HG03558 (cell line): ENCODE measurements at regions not wholly inside any gene's neighbourhood (a gene's known extent, or its start where the extent isn't known, plus 50 kb on each side); places are given as distances from the start of the nearest gene placed in this dataset.
"Not testable (repeated sequence)": the region's sequence is repeated elsewhere in the genome, so short reads cannot be mapped to it uniquely, and the experiment has no call there.

Experiments used
- ATAC-seq: cut with Tn5 transposase; IDR thresholded peaks from one replicate; pipeline ENCODE4 v1.9.1; 2021; ENCODE audit warnings: moderate number of reproducible peaks; ENCODE audit not compliant: unreplicated experiment; ENCODE audit errors: extremely low read depth

DNA sequence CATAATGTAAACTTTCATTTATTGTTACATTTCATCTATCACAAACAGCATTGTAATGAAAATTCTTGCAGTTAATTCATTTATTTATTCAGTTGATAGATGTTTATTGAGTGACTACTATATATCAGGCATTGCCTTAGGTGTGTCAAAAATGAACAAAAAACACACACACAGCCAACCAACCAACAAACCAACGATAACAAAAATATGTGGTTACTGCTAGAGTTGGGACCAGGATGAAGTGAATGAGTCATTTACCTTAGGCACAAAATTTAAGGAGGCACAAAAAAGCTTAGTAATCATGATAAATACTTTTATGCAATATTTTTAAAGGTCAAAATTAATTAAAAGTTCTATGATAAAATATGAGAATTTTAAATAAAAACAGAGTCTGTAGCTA is 223.4 kb downstream of the CSNK1G3 start:
- no peak for ATAC-seq

DNA sequence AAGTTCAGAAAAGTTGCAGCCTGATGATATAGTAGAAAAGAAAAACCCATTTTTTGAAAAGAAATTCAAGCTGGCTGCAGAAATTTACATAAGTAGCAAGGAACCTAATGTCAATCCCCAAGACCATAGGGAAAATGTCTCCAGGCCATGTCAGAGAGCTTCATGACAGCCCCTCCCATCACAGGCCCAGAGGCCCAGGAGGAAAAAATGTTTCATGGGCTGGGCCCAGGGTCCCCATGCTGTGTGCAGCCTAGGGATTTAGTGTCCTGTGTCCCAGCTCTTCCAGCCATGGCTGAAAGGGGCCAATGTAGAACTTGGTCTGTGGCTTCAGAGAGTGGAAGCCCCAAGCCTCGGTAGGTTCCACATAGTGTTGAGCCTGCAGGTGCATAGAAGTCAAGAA is 220.3 kb downstream of the CSNK1G3 start:
- ATAC-seq = no peak

DNA sequence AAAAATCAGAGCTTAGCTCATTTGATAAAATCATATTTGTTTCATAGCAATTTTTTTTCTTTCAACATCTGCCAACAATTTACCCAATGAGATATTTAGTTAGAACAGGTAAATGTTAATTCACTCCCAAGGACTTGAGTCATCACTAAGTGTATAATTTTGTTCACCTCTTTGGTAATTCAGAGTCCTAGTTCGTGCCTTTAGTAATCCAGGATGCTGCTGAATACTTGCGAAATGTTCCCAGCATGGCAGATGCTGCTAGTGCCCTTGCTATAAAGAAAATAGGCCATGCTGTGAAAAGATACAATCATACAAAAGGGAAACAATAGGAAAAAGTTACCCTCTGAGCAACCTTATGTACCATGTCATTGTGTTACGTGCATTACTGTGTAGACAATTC is 210.5 kb downstream of the CSNK1G3 start:
- ATAC-seq = no peak

DNA sequence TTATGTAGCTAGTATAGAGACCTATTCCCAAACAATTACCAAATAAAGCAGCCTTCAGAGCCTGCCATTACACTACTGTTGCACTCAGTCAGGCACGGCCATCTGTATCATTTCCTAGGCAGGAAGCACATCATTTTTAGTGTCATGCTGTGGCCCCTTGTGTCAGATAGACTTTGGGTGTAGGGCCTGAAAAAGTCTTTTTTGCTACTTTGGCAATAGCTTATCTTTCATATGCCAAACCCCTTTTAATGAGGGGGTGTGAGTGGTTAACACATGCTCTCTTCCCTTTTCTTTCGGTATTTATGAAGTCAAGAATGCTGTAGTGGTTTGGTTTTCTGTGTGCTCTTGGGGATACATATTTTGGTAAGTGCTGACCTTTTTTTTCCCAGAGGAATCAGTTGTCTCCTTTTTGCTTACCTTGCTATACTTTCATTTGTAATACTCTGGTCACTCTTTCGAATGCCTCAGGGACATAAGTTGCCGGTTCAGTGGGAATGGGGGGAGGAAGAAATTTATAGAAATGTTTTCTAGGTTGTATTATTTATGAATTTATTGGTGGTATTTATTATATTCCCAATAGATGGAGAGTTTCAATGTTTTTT is 209.8 kb downstream of the CSNK1G3 start:
- ATAC-seq = no peak

DNA sequence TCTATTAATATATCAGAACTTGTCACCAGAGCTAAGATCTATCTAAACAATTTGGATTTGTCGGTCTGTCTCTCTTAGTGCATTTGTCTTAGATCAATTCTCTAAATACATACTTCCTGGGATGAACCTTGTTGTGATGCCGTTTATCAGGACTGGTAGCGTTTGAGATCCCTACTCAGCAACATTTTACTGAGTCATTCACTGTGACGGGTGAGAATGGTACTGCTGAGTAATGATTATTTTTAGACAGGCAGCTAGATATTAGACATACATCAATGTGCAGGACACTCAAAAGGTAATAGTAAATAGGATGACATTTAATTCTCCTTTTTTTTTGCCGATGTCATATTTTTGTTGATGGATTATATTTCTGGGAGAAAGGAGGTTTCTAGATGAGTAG is 209.0 kb downstream of the CSNK1G3 start:
- no peak for ATAC-seq

DNA sequence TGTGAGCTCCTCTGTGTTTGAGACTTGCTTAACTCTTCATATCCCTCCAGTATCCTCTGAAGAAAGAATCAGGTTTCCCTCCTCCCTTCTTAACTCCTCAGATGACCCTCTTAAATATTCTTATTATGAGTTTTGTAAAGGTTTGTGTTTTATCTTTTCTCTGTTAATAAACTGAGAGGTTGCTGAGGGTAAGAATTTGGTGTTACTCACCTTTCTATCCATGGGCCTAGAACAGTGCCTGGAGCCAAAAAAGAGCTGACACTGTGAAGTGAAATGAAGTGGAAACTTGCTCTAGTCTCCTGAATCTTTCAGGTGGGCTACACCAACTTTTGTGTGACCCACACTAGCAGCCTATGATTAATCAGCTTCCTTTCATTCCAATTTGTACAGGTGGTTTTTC is 208.4 kb downstream of the CSNK1G3 start:
- ATAC-seq = no peak

DNA sequence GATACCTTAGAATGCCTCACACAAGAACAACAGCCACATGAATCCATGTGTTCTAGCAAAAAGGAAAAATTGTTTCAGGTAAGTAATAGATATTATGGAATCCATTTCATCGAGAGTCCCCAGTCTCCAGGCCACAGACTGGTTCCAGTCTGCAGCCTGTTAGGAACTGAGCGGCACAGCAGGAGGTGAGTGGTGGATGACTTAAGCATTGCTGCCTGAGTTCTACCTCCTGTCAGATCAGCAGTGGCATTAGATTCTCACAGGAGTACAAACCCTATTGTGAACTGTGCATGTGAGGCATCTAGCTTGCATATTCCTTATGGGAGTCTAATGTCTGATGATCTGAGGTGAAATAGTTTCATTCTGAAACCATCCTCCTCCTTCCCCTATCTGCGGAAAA is 207.0 kb downstream of the CSNK1G3 start:
- no peak for ATAC-seq

DNA sequence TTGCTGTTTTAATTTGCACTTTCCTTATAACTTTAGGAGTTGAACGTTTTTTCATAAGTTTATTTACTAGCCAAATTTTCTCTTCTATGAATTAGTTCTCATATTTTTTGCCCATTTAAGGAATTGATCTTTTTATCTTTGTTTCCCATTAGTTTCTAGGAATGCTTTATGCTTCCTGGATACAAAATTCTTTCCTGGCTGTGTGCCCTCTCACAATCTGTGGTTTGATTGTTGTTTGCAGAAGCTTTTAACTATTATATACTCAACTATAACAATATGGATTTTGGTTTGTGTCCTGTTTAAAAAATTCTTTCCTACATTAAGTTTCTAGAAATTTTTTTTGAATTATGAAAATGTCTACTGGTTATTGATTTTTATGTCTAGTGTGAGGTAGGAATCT is 206.3 kb downstream of the CSNK1G3 start:
- no peak for ATAC-seq

DNA sequence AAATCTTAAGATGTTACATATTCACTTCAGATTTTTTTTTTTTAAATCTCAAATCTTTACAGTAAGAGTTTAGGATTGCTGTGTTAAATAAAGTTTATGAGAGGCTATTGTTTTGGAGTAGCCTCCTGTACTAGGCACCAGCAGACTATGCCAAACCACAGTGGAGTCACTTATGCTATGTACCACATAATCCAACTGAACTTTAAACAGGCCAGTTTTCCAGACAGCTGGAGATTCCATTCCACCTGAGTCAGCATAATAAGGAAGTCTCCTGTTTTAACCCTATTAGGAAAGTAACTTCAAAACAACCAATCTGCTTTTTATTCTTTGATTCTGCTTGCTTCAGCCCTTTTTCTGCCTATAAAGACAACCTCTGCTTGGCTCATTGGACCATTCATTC is 205.2 kb downstream of the CSNK1G3 start:
- no peak for ATAC-seq

DNA sequence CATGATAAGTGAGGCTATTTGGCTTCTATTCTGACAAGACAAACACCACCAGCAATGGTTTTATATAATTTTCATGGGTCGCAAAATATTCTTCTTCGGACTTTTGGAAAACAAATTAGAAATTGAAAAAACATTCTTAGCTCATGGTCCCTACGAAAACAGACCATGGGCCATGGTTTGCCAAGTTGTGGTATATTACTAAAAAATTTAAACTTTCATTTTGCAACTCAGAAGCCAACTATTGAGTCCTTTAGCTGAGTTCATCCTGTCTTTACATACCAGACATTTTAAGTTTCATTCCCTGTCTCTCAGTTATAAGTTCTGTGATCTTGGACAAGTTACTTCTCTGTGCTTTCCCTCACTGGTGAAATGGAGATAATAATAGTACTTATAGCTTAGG is 198.1 kb downstream of the CSNK1G3 start:
- no peak for ATAC-seq

DNA sequence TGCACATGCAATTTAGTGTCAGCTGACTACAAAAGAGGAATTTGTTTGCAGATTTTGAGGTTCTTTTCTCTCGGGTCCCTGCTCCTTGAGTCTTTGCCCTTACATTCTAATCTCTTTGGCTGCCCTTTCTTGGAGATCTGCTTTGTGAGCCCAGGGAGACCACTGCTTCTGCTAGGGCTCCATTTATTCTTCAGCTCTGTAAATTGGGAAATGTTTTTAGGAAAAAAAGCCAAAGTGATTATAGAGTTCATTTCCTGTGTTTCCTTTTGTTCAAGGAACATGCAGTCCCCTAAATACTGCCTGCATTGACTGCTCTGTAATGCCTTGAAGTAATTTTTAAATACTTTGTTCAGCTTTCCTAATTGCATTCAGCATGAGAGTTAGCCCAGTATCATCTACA is 197.4 kb downstream of the CSNK1G3 start:
- no peak for ATAC-seq

DNA sequence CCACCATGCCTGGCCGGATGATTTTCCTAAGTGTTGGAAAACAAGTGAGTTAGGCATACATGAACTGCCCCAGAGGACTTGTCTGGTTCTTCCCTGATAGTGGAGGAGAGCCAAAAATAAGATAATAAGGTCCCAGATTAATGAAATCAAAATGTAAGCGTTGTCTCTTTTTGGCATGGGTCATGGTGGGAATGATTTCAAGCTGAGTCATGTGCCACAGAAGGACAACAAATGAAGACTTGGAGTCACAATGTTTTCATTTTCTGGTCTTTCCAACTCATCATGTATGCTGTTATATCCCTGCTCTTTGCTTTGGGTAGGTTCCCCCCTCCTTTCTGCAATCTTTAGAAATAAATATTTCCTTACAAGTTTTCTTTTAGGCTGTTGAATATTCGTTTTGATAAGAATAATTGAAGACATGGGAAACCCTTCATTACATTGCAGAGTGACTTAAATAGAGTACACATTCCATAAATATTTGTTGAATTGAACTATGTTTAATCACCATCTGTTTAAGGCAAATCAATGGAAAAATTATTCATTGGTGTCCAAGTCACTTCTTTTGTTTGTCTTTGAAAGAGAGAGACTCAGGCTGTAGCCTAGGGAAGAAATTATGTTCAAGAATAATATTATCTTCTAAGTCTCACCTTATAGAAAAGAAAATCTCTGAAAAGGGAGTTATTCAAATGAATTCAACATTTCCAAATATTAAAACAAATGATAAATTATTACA is 196.3 kb downstream of the CSNK1G3 start:
- ATAC-seq = no peak

DNA sequence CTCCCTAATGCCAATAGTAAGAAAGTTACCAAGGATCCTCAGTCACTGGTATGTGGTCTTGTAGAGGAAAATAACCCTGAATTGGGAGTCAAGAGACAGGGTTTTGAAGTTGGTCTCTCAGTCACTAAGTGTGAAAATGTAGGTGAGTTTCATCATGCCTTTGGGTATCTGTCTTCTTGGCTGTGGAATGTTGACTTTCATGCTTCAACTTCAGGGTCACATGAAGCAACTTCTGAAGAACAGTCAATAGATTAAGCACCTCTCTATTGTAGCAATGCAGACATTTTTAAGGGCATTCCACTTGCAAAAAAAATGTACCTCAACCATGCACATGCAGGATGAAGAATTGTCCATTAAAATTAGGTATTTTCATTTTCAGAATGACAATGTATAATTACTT is 194.6 kb downstream of the CSNK1G3 start:
- no peak for ATAC-seq

DNA sequence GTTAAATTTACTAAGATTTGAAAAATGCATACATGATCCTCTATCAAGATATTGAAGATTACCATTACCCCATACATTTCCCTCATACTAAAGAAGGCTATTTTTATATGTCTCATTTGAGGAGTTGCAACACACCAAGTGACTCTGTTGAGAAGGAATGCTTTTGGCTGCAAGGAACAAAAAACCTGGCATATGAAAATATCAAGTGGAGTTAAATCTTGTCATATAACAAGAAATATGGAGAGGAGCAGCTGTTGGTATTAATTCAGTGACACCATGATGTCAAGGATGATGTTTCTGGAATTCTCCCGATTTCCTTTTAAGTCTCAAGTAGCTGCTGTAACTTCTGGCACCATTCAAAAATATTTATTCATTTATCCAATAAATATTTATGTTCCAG is 193.8 kb downstream of the CSNK1G3 start:
- ATAC-seq = no peak

DNA sequence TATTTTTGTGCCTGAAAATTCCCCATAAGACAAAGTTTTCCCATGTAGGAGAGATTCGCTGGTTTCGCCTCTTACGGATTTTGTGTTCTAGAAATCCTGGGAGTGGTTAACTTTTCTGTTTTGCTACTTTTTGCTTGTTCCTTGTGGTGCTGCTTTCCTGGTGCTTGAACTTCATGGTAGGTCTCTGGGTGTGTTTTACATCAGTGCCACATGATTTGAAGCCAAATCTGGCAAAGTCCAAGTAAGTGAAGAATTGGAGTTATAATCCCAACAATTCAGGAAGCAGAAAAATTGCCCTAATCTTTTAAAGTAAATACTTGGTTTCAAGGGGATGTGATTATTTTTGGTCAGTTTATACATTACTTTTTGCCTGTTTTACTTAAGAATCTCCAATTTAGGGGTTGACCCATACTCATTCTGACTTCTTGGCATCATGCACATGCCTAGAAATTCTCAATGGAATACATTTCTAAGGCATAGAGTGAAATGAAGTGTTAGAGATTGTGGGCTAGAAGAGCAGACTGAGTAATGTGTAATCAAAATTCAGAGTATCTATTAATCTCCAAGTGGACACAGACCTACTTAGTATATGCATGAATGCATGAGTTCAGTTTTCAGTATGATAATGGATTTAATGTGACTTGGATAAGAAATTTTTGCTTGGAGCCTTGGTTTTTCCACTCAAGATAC is 189.7 kb downstream of the CSNK1G3 start:
- no peak for ATAC-seq

DNA sequence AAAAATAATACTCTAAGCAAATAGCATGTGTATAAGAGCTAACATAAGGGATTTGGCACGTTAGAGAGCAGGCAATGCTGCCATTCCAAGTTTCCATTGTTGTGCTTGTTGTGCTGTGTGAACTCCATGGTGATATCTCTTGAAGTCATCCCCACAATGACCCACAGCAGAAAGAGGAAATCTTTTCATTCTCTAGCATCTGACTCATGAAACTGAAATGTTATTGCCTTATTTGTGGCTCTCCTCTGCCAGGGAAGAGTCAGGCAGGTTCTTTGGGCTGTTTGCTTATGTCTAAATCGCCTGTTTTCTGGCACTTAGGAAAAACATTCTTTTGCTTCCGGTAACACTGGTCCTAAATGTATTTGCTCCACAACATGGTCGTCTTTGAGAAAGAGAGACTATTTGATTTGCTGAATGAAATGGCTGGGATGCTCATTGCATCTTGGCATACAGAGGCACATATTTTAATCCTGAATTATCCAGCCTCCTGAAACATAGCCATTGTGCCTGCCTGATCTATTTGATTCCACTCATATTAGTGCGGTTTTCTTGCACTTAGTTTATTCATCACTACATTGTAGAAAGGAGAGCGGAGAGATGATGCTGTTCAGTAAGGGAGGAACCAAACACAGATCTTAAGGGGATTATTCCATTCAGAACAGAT is 188.8 kb downstream of the CSNK1G3 start:
- no peak for ATAC-seq

DNA sequence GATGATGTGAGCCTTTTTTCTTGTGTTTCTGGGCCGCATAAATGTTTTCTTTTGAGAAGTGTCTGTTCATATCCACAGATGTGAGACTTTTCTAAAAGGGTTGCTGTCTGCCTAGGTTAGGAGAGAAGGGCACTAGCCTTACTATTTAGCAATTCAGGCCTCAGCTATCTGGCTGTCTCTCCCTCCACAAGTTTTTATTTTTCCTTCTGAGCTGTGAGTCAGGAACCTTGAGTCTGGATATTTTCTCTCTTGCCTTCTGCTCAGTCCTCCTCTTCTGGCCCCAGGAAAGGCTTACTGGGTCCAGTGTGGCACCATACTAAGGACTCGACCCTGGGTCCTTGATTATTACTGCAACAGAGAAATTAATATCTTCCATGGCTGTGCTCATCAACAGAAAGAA is 187.6 kb downstream of the CSNK1G3 start:
- no peak for ATAC-seq

DNA sequence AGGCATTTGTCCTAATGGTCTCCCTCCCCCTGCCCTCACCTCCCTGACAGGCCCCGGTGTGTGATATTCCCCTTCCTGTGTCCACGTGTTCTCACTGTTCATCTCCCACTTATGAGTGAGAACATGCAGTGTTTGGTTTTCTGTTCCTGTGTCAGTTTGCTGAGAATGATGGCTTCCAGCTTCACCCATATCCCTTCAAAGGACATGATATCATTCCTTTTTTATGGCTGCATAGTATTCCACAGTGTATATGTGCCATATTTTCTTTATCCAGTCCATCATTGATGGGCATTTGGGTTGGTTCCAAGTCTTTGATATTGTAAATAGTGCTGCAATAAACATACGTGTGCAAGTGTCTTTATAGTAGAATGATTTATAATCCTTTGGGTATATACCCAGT is 187.0 kb downstream of the CSNK1G3 start:
- not testable (repeated sequence) for ATAC-seq

DNA sequence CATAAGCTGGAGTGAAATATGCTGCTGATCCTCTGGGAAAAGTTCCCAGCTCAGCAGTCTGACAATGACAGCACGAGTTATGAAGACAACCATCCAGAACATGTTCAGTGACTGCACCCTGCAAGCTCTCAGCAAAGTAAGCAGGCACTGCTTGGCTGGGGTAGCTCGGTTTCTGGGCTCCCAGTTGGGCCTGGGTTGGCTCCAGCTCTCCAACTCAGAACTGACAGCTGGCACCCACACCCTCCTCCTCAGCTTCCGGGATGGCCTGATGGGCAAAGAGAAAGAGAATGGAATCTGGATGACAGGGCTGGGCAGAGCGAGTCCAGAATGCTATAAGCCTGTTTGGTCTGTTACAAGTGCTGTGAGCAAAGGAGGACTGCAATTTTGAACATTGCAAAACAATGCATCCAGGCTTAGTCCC is 185.0 kb downstream of the CSNK1G3 start:
- ATAC-seq = no peak

DNA sequence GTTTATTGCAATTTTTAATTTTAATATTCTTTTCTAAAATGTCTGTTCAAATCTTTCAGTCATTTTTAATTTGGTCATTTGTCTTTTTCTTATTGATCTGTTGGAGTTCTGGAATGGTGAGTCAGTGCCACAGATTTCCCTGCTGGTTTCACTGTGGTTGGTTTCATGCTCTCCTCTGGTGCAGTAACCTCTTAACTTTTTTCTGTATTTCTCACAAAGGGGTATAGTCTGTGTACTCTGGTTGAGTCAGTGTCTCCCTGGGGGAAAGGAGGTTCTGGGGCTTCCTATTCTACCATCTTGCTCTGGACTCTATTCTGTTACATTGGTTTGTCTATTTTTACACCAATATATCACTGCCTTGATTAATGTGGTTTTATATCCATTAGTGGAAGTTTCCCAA is 178.8 kb downstream of the CSNK1G3 start:
- ATAC-seq = no peak

DNA sequence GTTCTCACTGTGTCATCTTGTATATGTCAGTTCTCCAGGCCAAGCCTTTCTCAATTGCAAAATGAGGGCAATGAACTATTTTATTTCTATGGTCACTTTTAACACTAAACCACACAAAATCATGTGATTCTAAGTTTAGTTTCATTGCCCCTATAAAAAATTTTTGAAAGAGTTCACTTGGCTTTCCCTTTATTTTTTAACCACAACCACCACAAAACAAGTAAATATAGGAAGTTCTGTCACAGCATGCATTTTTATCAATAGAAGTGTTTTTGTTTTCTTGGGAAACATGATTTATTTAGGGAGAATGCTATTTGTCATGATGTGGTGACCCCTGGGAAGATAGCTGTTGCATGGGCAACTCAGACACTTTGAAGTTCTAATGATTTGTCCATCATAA is 169.1 kb downstream of the CSNK1G3 start:
- ATAC-seq = no peak
